ENCODE measurements at regions not wholly inside any gene's neighbourhood (a gene's known extent, or its start where the extent isn't known, plus 50 kb on each side); places are given as distances from the start of the nearest gene placed in this dataset.

DNA sequence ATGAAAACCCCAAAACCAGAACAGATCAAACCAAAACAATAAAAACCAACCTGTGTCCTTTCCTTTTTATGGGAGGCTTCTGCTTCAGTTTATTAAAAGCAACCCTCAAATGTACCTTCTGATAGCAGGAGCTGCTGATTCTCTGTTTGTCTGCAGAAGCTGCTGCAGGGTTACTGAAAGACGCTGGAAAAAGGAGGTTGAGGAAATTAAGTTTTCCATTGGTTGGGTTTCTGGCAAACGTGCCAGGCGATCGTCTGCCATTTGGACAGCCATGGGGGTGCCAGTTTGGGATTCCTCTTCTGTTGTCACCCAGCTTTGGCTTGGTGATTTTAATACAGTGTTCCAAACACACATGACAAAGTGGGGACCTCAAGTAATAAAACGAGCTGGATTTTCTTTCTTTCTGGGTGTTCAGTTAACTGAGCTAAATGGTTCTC, 185.4 kb upstream of the ZFHX3 start:
- no peak for DNase-seq

DNA sequence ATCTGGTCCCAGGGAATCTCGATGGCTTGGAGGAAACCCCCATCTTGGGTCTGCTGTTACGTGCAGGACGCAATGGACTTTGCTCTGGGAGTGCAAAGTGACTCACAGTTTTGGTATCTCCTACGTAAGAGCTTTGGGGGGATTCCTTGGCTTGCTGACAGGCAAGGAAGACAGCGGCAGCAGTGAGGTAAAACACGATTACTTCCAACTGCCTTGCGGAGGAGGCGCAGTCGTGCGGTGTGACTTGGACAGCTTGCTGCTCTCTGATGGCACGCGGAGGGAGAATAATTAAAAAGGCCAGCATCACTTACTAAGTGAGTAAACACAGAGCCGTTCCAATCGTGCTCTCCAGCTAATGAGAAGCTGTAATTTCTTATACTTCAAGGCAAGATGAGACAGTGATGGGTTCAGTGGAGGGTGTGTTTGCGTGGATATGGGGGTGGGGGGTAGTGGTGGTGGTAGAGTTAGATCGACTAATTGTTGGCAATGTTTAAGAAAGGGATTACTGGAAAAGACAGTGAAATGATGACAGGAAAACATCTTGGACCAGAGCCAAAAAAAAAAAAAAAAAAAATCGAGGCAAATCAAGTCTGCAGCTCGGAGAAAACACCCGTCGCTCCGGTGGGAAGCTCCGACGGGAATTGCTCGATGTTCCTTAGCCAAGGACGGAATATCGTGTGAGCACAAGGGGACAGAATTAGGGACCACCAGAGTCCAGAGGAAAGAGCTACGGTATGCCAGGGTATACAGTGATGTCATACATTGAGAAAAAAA, 184.8 kb upstream of the ZFHX3 start:
- DNase-seq: no peak

DNA sequence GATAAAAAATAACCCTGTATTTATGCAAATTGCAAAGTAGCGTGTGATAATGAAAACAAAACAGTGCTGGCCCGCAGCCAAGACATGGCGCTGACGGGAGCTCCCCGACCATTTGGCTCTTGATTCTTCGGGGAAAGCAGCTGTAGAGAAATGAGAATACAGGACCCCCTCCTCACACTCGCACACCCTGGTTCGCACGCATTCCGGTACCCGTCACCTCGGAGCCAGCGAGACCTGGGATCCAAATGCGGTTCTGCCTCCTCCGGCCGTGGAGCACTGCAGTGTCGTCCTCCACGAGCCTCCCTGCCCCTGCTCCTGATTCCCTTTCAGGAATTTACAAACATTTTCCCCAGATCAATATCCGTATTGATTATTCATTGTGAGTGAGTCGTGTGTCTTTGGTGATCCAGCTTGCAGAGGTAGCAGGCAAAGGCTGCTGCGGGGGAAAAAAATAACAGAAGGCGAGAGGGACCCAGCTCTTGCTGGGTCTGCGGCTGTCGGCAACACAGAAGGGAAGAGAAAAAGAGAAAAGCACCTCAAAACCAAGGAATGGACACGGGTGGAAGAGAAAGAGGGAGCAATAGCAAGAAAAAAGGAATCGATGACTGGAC, 184.1 kb upstream of the ZFHX3 start:
- DNase-seq: no peak

DNA sequence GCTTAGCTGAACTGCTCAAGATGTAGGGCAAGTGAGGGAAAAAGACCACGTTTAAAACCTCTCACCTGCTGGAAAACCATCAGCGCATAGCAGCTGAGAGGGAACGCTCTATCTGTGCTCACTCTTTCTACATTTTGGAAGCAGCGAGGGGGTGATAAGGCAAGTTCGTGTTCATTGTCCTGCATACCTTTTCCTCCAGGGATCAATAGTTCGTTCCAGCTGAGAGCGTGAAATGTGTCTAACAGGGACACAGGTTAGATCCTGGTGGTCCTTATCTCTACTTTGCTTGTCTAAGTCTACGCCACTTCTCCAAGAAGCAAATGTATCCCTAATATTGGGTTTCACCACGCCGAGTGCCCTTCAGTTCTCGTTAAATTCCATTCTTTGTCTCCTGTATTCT, 183.5 kb upstream of the ZFHX3 start:
- no peak for DNase-seq

DNA sequence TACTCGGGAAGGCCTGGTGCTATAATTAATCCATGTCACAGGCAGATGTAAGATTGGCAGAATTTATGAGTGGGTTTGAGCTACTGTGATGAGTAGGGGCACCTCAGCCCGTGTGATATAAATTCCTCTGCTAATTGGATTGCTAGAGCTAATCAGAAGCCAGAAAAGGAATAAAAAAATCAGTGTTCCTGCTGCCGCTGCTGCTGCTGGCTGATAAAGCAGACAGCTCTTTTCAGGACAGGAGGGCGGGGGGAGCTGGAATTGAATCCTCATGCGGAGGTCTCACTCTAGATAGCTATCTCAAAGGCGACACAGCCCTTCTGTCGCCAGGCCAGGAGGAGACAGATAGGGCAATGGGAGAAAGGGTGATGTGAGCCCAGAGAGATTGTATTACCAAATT, 182.7 kb upstream of the ZFHX3 start:
- DNase-seq: no peak

DNA sequence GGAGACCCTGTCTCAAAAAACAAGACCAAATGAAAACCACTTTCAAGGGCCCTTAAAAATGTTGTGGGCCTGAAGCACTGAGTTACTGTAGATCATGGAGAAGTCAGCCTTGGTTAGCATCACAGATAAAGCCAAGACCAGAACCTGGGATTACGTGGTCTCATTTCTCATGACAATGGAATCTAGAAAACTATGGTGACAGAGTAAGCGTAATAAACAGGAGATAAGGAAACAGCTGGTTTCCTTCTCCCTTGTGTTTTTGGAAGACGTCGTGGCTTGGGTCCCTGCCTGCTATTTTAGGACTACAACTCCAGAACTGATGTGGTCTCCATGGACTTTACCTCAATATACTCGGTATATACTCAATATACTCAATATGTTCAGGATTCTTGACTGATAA, 180.7 kb upstream of the ZFHX3 start:
- no peak for DNase-seq

DNA sequence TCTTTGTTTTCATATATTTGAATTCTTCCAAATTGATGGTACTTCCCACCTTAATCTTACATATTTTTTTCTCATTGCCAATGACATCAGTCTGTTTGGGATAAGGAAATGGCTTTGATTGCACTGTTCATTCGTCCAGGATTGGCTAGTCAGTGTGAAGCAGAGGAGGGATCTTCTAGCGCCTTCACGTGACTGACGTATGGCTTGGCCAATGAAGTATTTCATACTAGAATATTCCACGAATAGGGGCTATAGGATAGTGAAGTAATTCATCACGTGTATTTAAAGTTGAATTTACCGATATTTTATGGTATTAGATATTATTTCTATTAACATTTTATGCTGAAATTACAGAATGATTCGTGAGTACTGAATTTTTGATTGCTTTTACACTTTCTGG, 178.7 kb upstream of the ZFHX3 start:
- no peak for DNase-seq

DNA sequence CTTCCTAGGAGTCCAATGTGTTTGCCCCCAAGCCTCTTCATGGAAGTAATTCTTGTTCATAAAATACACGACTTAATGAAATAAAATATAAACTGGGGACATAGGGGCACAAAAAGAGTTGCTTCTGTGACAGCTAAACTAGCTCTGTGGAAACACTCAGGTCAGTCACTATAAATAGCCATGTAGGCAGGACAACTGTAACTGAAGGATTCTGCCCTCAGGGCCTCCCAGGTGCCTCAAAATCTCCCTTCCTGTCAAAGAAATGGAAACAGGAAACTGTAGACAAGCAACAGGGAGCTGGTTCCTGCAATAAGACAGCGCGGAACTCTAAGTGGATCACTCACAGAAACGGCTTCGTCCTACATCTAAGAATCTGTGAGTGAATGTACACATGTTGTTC, 178.1 kb upstream of the ZFHX3 start:
- no peak for DNase-seq

DNA sequence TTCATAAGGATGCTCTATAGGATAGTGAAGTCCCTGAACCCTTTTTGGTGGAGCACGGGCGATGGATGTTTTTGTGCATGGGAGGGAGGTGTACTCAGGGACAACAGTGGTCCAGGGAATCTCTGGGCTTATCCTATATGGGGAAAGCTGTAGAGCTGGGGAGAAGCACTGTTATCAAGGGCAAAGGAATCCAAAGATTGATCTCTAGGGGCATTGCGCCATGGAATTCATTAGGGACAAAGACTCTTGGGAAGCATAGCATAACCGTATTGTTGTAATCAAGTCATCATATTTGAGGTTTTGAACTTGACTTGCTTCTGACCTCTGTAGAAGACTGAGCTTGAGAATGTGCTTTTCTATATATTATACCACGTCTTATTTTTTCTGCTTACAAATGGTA, 172.9 kb upstream of the ZFHX3 start:
- DNase-seq: no peak

DNA sequence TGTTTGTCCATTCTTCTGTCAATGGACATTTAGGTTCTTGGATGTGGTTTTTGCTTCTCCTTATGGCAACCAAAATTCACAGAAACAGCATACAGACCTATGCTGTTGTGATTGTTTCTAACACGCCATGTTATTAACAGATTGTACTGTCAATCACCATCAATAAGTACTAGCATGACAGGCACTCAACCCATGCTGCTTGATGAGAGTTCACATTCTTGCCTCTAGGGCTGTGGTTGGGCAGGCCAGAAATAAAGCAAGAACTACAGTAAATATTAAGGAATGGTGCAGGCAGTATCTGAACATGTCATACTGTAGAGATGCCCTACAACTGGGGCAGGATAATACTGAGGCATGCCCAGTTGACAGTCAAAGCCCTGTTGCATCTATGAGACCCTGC, 171.2 kb upstream of the ZFHX3 start:
- DNase-seq: no peak

DNA sequence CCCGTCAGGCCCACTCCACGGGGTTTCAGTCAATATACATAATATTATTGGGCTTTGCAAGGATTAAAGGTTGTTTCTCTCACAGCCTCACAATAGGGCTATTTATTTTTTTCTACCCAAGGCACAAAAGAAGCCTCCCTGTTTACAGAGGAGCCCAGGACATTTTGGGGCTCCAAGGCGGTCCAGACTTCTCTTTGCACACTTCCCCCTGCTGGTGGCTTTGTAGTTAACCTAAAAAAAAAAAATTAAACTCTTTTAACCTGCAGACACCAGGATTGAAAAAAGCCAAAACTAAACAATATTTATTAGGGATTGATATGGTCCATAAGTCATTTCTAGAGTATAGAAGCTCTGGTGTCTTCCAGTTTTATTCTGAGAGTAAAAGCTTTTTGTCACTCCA, 169.7 kb upstream of the ZFHX3 start:
- no peak for DNase-seq

DNA sequence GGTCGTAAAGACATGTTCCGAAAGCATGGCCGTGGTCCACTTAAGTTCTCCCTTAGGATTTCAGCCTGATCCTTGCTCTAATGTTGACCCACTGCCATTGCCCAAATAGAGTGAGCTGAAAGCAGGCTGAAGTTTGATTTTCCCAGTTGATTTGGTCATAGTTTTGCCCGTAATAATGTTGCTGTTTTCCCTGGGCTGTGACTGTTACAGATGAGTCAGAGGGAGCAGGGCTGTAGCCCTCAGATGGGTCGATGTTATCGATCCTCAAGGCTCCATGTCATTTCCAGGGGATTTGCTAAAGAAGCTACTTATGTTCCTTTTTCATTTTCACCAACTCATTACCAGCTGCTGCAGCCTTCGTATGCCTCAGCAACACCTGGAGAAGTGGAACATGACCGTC, 169.0 kb upstream of the ZFHX3 start:
- DNase-seq: no peak

DNA sequence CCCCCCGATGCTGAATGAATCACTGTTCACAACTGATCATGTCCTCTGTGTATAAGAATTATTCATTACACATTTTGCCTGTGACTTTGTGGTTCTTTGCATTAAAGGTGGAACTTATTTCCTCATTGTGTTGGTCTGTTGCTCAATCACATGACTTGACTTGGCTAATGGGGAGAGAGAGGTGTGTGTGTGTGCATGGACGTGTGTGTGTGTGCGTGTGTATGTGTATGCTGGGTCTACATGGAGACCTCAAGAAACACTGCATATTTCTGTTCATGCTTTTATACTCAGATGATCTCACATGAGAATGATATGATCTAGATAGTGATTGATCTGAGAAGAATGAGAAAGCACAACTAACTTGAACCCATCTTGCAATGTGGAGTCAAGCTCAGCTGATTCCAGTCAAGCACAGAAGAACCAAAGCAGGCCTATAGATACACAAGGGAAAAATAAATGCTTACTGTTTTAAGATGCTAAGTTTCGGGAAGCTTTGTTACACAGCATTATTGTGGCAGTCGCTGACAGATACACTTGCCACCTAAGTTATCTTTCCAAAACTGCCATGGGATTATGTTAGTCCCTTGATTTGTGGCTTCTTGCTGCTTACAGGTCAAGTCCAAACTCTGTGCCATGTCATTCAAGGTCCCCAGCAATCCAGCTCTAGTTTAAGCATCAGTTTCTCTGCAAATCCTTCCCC, 167.9 kb upstream of the ZFHX3 start:
- no peak for DNase-seq

DNA sequence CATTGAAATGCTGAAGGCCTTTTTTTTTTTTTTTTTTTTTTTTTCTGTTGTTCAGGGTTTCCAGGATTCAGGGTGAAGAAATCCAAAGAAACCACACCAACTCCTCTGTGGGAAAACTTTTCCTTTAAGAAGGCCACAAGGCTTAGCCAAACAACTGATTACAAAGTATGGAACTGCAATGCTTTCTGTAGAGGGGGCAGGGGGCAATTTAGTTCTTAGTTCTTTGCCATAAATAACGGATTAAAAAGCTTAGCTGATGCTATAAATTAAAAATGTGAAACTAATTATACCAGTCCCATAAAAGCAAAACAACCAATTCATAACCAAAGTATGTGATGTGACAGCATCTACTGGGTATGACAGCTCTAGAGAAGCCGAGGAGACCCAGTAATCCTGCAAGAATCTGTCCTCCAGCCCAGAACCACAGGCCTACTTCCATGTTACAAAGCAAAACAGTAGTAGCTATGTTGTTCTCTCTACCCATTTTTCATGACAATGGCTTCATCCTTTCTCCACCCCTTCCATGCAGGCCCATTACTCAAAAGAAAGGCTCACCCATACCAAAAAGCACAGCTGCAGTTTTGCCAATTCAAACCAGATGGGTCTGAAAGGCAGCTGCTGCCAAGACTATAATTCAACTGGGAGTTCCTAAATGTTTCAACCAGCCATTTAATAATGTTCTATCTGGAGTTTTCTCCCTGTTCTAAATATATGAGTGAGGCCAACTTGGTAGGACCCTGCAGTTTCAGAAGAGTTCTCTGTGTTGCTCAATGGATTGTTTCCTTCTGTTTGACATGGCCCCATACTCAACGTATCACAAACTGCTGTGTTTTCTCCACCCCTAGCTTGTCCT, 167.1 kb upstream of the ZFHX3 start:
- DNase-seq: peak; percentile 35

DNA sequence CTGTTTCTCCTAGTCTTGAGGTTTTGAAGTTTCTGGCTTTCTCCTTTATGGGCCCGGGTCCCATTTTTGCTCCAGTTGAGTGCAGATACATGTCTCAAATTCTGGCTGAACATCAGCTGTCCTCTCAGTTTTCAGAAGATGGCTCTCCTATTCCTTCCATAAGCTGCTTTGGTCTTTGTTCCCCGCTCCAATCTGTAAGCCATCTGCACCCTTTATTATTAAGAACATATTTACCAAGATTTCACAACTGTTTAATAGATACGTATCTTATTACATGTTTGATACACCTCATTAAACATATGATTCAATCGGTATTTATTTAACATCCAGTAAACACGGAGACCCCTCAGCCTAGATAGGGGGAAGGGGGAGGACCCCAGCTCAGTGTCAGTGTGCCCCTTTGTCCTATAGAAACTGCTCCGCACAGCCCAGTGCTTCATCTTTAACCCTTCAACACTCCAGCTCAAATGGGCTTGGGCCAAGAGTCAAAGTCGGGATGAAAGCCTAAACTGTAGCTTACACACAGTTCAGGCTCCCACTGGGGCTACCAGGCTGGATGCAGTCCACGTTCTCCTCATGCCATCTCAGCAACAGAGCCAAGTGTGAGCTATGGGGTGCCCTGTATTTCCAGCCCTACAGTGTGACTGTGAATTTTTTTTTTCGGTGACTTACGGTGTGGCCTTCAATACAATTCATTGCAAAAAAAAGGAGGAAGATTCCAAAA, 166.0 kb upstream of the ZFHX3 start:
- DNase-seq: peak; percentile 89

DNA sequence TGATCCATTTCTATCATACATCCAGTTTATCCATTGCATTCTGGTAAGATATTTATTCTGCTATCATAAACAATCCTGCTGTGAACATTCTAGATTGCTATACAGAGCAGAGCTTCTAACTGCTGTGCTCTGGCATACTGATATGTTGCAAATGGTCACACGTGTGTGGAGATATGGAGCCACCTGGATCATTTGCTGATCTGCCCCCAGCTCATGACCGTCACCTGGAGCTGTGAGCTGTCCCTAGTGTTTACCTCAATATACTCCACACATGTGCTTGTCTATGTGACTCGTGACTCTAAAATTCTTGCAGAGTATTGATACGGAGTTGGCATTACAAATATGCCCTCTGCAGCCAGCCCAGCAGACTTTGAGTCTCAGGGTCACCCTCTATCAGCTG, 164.5 kb upstream of the ZFHX3 start:
- DNase-seq: no peak

DNA sequence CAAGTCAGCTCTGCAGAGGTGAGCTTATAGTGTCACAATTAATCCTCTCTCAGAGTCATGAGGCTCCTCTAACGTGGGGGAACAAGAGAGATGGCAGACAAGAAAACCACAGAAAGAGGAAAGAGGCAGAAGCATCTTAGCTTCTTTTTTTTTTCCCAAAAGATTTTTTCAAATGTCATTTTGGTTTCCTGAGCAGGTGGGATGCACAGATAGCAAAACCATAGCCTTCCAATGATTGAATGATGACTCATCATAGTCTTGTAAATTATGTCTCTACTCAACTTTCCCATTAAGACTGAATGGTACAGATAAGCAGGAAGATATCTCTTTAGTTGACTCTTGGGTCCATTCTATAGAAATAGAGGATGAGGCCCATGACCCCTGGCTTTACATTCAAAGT, 162.8 kb upstream of the ZFHX3 start:
- no peak for DNase-seq

DNA sequence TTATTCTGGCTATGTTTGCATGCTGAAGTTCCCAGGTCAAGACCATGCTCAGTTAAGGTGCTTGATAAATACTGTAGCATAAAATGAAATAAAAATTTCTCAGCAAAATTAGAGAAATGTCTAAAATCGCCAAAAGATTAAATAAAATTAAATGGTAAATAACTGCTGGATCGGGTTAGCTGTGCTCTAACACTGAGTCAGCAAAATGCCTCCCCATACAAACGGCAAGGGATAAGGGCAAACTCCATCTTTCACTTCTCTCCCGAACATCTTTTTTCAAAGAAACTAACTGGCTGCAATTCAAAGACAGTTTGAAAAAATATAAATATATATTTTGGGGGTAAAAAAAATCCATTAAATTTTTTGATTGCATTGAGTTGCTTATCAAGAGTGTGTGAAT, 162.2 kb upstream of the ZFHX3 start:
- DNase-seq: no peak

DNA sequence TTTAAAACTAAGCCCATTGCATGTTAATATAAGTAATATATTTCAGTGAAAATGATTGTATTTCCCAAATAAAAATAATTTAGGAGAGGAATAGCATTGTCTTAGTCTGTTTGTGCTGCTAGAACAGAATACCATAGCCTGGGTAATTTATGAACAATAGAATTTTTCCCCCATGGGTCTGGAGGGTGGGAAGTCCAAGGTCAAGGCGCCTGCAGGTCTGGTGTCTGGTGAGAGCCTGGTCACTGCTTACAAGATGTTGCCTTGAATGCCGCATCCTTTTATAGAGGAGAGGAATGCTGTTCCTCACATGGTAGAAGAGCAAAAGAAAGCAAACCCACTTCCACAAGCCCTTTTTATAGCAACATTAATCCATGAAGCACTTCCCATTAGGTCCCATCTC, 161.3 kb upstream of the ZFHX3 start:
- no peak for DNase-seq

DNA sequence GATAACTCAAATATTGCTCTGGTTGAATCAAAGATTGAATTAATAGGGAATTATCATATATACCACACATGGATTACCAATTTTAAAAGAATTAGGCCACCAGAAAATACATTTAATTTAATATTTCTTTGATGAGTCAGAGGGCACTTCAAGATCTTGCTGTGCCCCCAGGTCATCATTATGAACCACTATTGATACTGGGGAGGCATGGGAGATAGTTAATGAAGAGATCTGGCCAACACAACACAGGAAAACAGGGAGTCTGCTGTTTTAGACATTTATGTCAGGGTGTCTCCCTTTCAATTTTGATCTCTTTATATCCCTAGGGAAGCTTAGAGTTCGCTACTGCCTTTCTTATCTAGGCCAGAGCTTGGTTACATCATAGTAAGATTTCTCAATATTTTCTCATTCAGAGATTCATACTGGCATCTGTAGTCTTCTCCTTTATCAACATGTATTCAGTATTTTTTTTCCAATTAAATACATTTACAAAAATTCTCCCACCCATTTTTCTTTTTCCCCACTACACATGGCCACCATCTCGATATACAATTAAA, 158.3 kb upstream of the ZFHX3 start:
- DNase-seq: no peak

DNA sequence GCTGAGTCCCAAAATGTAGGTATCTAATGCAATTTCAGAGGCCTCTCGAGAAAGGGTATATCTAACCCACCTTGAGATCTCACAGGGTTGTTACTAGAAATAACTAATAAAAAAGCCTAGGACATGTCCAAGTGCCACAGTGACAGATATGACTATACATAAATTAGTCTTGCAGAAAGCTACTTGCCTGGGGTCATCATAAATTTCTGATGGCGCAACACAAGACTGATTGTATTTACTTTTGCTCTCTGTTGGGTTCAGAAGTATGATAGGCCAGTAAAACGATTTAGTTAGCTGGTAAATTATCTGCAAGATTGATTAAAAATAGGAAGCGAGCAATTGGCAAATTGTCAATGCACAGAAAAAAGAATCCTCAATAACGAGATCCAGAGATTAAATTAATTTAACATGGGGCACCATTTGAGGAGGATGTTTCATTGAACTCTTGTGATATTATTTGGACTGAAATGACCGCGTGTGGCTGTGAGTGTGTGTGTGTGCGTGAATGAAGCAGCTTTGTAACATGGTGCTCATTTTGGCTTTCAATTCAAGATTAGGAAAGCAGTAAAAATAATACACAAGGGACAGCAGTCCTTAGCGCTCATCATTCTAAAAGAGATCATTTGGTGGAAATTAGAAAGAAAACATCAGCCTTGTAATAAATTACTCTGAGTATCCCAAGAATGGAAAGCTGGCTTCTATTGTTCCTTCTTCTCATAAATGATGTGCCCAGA, 157.4 kb upstream of the ZFHX3 start:
- no peak for DNase-seq
